ENCODE measurements at regions not wholly inside any gene's neighbourhood (a gene's known extent, or its start where the extent isn't known, plus 50 kb on each side); places are given as distances from the start of the nearest gene placed in this dataset.

GRCh38 chr17:12459736-12460135 lies 206.0 kb upstream of the MYOCD start:
- H2AFZ ChIP-seq (ENCODE audit: low read depth), result no peak overlapping the region
- no peak overlapping the region for H3K9ac ChIP-seq
- H3K9me3 ChIP-seq, result no peaks in the 10 kb centered on the region
- no peaks in the 10 kb centered on the region for H3K9me2 ChIP-seq
- no peak overlapping the region for H3K4me3 ChIP-seq (ENCODE audit: low read depth in 2 of 2, low read length in 1 of 2)
- H3K79me2 ChIP-seq (ENCODE audit: insufficient read depth), result no peaks in the 10 kb centered on the region
- no peak overlapping the region for H3K4me2 ChIP-seq
- POLR2A ChIA-PET, result no interaction called here
- no peaks in the 10 kb centered on the region for H3K36me3 ChIP-seq (replicated peaks in 1 of 2; ENCODE audit: control insufficient read depth in 1 of 2, insufficient read depth in 2 of 2, low read length in 1 of 2)
- H3F3A ChIP-seq (replicated peaks; ENCODE audit: insufficient read depth), result no peaks in the 10 kb centered on the region
- no peak overlapping the region for H3K27ac ChIP-seq (ENCODE audit: low read depth in 2 of 2, low read length in 1 of 2)
- TF ChIP-seq MAX (IDR thresholded peaks at IDR 0.05; ENCODE audit: low read depth) (no peak), FOXJ3 (CRISPR knock-in tag; IDR thresholded peaks at IDR 0.05) (no peak), RCOR1 (IDR thresholded peaks at IDR 0.05; ENCODE audit: low read length) (no peak), GABPA (IDR thresholded peaks at IDR 0.05; ENCODE audit: low read depth) (no peak), RXRA (IDR thresholded peaks at IDR 0.05; ENCODE audit: borderline replicate concordance, low read depth) (no peak), NRF1 (IDR thresholded peaks at IDR 0.05; ENCODE audit: low read depth, low read length) (no peak), FOSL2 (IDR thresholded peaks at IDR 0.05; ENCODE audit: borderline replicate concordance, low read depth) (no peak)
- TF ChIP-seq, protein P1, sequence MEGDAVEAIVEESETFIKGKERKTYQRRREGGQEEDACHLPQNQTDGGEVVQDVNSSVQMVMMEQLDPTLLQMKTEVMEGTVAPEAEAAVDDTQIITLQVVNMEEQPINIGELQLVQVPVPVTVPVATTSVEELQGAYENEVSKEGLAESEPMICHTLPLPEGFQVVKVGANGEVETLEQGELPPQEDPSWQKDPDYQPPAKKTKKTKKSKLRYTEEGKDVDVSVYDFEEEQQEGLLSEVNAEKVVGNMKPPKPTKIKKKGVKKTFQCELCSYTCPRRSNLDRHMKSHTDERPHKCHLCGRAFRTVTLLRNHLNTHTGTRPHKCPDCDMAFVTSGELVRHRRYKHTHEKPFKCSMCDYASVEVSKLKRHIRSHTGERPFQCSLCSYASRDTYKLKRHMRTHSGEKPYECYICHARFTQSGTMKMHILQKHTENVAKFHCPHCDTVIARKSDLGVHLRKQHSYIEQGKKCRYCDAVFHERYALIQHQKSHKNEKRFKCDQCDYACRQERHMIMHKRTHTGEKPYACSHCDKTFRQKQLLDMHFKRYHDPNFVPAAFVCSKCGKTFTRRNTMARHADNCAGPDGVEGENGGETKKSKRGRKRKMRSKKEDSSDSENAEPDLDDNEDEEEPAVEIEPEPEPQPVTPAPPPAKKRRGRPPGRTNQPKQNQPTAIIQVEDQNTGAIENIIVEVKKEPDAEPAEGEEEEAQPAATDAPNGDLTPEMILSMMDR (IDR thresholded peaks at IDR 0.05), result no peak
- CTCF ChIA-PET, result no interaction called here
- no peaks in the 10 kb centered on the region for H4K20me1 ChIP-seq (ENCODE audit: insufficient read depth)
- no peaks in the 10 kb centered on the region for H3K4me1 ChIP-seq (ENCODE audit: control insufficient read depth in 1 of 2, insufficient read depth in 2 of 2, low read depth in 1 of 2, low read length in 1 of 2)
- no peaks in the 10 kb centered on the region for H3K27me3 ChIP-seq (ENCODE audit: insufficient read depth)
- DNase-seq, result no peak

DNA sequence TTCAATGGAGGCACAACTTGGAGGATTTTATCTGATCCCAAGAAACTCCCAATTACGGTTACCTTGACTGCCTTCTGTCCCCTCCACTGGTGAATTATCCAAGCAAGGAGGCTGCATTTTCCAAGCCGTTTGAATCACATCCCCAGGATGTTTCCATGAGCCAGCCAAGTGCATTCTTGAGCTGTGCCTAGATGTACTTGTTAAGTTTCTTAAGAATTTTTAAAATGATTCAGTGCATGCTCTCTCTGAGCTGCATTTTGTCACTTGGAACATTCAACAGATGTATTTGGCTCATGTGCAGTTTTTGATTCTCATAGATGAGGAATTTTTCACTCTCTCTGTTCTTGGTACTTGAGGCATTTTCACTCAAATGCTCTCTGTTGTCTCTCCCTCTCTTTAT lies 202.6 kb upstream of the MYOCD start:
- CTCF ChIA-PET, result no interaction called here
- Histone ChIP-seq H3K9ac (no peak overlapping the region), H3K79me2 (ENCODE audit: insufficient read depth) (no peaks in the 10 kb centered on the region)

More for the DNA sequence above, 202.6 kb upstream of the MYOCD start:
- Histone ChIP-seq H3K9me3 (no peaks in the 10 kb centered on the region), H3K36me3 (replicated peaks in 1 of 2; ENCODE audit: control insufficient read depth in 1 of 2, insufficient read depth in 2 of 2, low read length in 1 of 2) (no peaks in the 10 kb centered on the region), H4K20me1 (ENCODE audit: insufficient read depth) (no peaks in the 10 kb centered on the region), H3K27me3 (ENCODE audit: insufficient read depth) (no peaks in the 10 kb centered on the region), H3K27ac (ENCODE audit: low read depth in 2 of 2, low read length in 1 of 2) (no peak overlapping the region), H3K4me2 (no peak overlapping the region), H3K4me3 (ENCODE audit: low read depth in 2 of 2, low read length in 1 of 2) (no peak overlapping the region), H3K4me1 (ENCODE audit: control insufficient read depth in 1 of 2, insufficient read depth in 2 of 2, low read depth in 1 of 2, low read length in 1 of 2) (no peaks in the 10 kb centered on the region), H3K9me2 (no peaks in the 10 kb centered on the region), H3F3A (replicated peaks; ENCODE audit: insufficient read depth) (no peaks in the 10 kb centered on the region), H2AFZ (ENCODE audit: low read depth) (no peak overlapping the region)
- no peak for DNase-seq
- 8% methylated on average over 2 of the region's 2 CpGs for WGBS (ENCODE audit: low lambda C conversion rate)
- TF ChIP-seq MEF2A (IDR thresholded peaks at IDR 0.05; ENCODE audit: borderline replicate concordance, low read depth) (no peak), NFIC (IDR thresholded peaks at IDR 0.05; ENCODE audit: borderline replicate concordance) (no peak), RFX5 (IDR thresholded peaks at IDR 0.05; ENCODE audit: low read length) (no peak), CHD2 (IDR thresholded peaks at IDR 0.05; ENCODE audit: low read length, partially characterized antibody) (no peak), JUND (IDR thresholded peaks at IDR 0.05) (no peak), MAX (IDR thresholded peaks at IDR 0.05; ENCODE audit: low read depth) (no peak), GATA2 (CRISPR knock-in tag; IDR thresholded peaks at IDR 0.05) (no peak), SIN3A (IDR thresholded peaks at IDR 0.05; ENCODE audit: borderline replicate concordance, low read depth, low read length) (no peak), YY1 (IDR thresholded peaks at IDR 0.05; ENCODE audit: low read depth) (no peak), RAD21 (IDR thresholded peaks at IDR 0.05; ENCODE audit: low read length) (no peak), FOXM1 (IDR thresholded peaks at IDR 0.05; ENCODE audit: low read depth) (no peak), IRF3 (IDR thresholded peaks at IDR 0.05; ENCODE audit: low read depth, low read length) (no peak), PBX3 (IDR thresholded peaks at IDR 0.05) (no peak), MXI1 (IDR thresholded peaks at IDR 0.05; ENCODE audit: low read depth, low read length) (no peak), TAF1 (IDR thresholded peaks at IDR 0.05; ENCODE audit: borderline replicate concordance, low read depth, low read length) (no peak)
- POLR2A ChIA-PET, result no interaction called here

Measured in SK-N-SH (cell line).